Gastroesophageal sphincter (tissue), 3 donors: ENCODE measurements at regions not wholly inside any gene's neighbourhood (a gene's known extent, or its start where the extent isn't known, plus 50 kb on each side); places are given as distances from the start of the nearest gene placed in this dataset.

Experiments used
- CTCF ChIP-seq, 4 experiments: fragments of 200-600 bp in 2 of 4; fragments of 450-650 bp in 2 of 4; sonication (generic) in 1 of 4; IDR thresholded peaks; one replicate each; pipeline ENCODE4 v1.5.1; 2017 to 2019; ENCODE audit warnings: antibody characterized with exemption in 4 of 4, mild to moderate bottlenecking in 2 of 4, moderate library complexity in 2 of 4
- POLR2A ChIP-seq, 2 donors: fragments of 450-650 bp; IDR thresholded peaks; one replicate each; pipeline ENCODE4 v1.6.1; 2017; ENCODE audit warnings: antibody characterized with exemption in 2 of 2, mild to moderate bottlenecking in 2 of 2, moderate library complexity in 1 of 2

- no peak for TF ChIP-seq CTCF (IDR thresholded peaks at IDR 0.05)
- TF ChIP-seq POLR2A (IDR thresholded peaks at IDR 0.05) = no peak
Observed at GRCh38 chr11:92607969-92608722, 361.3 kb upstream of the MTNR1B start.
